ENCODE measurements at regions not wholly inside any gene's neighbourhood (a gene's known extent, or its start where the extent isn't known, plus 50 kb on each side); places are given as distances from the start of the nearest gene placed in this dataset.

- H2AFZ ChIP-seq = 0 out of 2 replicates have a peak overlapping the region, but pooled peaks have one; percentile 19
- H3F3A ChIP-seq (ENCODE audit: insufficient read depth) = no peaks in the 10 kb centered on the region
- H3K4me3 ChIP-seq = no peak overlapping the region
- no peaks in the 10 kb centered on the region for H3K9me3 ChIP-seq (ENCODE audit: low read depth)
- H3K9me2 ChIP-seq (ENCODE audit: insufficient read depth) = no peaks in the 10 kb centered on the region
- no peaks in the 10 kb centered on the region for H3K79me2 ChIP-seq (ENCODE audit: insufficient read depth)
- H3K4me2 ChIP-seq (ENCODE audit: unreplicated experiment) = no peak overlapping the region
- DNase-seq = no peak
- H3K4me1 ChIP-seq (ENCODE audit: insufficient read depth) = no peaks in the 10 kb centered on the region
- no peaks in the 10 kb centered on the region for H3K36me3 ChIP-seq (ENCODE audit: low read depth)
- no peaks in the 10 kb centered on the region for H4K20me1 ChIP-seq (ENCODE audit: insufficient read depth)
- no peak overlapping the region for H3K27ac ChIP-seq
- WGBS, 2 experiments (ENCODE audit: low coverage in 1 of 2, low lambda C conversion rate in 2 of 2, missing lambda C conversion rate in 2 of 2) = 47 to 53% methylated on average over 4 of the region's 4 CpGs
- no peaks in the 10 kb centered on the region for H3K27me3 ChIP-seq (replicated peaks; ENCODE audit: insufficient read depth)
- TF ChIP-seq EZH2phosphoT487 (IDR thresholded peaks at IDR 0.05; ENCODE audit: insufficient read depth, low read depth) (no peak), EZH2 (IDR thresholded peaks at IDR 0.05; ENCODE audit: insufficient read depth, poor library complexity, severe bottlenecking) (no peak)
- in situ Hi-C loops (cut with MboI) = no loop called here
- H3K9ac ChIP-seq = no peak overlapping the region
Measured at GRCh38 chr6:14974792-14975470, 270.9 kb upstream of the JARID2 start.

DNA sequence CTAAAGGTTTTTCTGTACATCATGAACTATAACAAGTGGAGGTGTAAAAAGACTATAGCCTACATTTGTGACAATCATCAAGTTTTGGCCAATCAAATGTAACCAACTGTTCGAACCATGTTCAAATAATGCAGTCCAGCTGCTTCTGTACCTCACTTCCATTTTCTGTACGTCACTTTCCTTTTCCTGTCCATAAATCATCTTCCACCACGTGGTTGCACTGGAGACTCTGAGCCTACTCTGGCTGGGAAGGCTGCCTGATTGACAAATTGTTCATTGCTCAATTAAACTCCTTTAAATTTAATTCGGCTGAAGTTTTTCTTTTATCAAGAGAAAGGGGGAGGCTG is 270.4 kb upstream of the JARID2 start:
- in situ Hi-C loops (cut with MboI) = no loop called here
- no peak for DNase-seq

DNA sequence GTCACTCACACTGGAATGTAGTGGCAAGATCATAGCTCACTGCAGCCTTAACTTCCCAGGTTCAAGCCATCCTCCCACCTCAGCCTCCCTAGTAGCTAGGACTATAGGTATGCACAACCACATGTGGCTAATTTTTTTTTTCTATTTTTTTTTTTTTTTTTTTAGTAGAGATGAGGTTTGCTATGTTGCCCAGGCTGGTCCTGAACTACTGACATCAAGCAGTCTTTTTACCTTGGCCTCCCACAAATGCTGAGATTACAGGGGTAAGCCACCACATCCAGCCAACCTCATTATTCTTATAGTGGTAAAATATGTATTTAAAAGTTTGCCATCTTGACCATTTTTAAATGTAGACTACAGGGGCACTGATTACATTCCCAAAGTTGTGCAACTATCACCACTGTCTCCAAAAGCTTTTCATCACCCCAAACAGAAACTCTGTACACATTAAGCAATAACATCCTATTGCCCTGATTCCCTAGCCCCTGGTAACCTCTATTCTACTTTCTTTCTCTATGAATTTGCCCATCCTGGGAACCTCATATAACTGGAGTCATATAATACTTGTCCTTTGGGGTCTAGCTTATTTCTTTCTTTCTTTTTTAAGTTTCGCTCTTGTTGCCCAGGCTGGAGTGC is 268.0 kb upstream of the JARID2 start:
- in situ Hi-C loops (cut with MboI) = no loop called here
- no peaks in the 10 kb centered on the region for H4K20me1 ChIP-seq (ENCODE audit: insufficient read depth)
- H3K27ac ChIP-seq = no peak overlapping the region
- no peaks in the 10 kb centered on the region for H3K9me2 ChIP-seq (ENCODE audit: insufficient read depth)
- H3K4me2 ChIP-seq (ENCODE audit: unreplicated experiment) = no peak overlapping the region
- no peaks in the 10 kb centered on the region for H3F3A ChIP-seq (ENCODE audit: insufficient read depth)
- H3K4me1 ChIP-seq (ENCODE audit: insufficient read depth) = no peaks in the 10 kb centered on the region
- DNase-seq = no peak
- H3K4me3 ChIP-seq = no peak overlapping the region
- TF ChIP-seq EZH2phosphoT487 (IDR thresholded peaks at IDR 0.05; ENCODE audit: insufficient read depth, low read depth) = no peak
- TF ChIP-seq EZH2 (IDR thresholded peaks at IDR 0.05; ENCODE audit: insufficient read depth, poor library complexity, severe bottlenecking) = no peak
- H2AFZ ChIP-seq = no peak overlapping the region
- no peaks in the 10 kb centered on the region for H3K79me2 ChIP-seq (ENCODE audit: insufficient read depth)
- no peak overlapping the region for H3K9ac ChIP-seq
- no peaks in the 10 kb centered on the region for H3K9me3 ChIP-seq (ENCODE audit: low read depth)
- no peaks in the 10 kb centered on the region for H3K27me3 ChIP-seq (replicated peaks; ENCODE audit: insufficient read depth)
- no peaks in the 10 kb centered on the region for H3K36me3 ChIP-seq (ENCODE audit: low read depth)
- 97 to 100% methylated on average over 1 of the region's 1 CpG for WGBS, 2 experiments (ENCODE audit: low coverage in 1 of 2, low lambda C conversion rate in 2 of 2, missing lambda C conversion rate in 2 of 2)

More for the DNA sequence above, 270.4 kb upstream of the JARID2 start:
- H3K9me2 ChIP-seq (ENCODE audit: insufficient read depth) = no peaks in the 10 kb centered on the region
- no peak overlapping the region for H3K27ac ChIP-seq
- no peaks in the 10 kb centered on the region for H3K36me3 ChIP-seq (ENCODE audit: low read depth)
- no peaks in the 10 kb centered on the region for H3F3A ChIP-seq (ENCODE audit: insufficient read depth)
- no peaks in the 10 kb centered on the region for H3K9me3 ChIP-seq (ENCODE audit: low read depth)
- no peaks in the 10 kb centered on the region for H3K79me2 ChIP-seq (ENCODE audit: insufficient read depth)
- H2AFZ ChIP-seq = 0 out of 2 replicates have a peak overlapping the region, but pooled peaks have one; percentile 19
- no peaks in the 10 kb centered on the region for H3K27me3 ChIP-seq (replicated peaks; ENCODE audit: insufficient read depth)
- no peak overlapping the region for H3K4me3 ChIP-seq
- no peak overlapping the region for H3K4me2 ChIP-seq (ENCODE audit: unreplicated experiment)
- WGBS, 2 experiments (ENCODE audit: low coverage in 1 of 2, low lambda C conversion rate in 2 of 2, missing lambda C conversion rate in 2 of 2) = 14 to 21% methylated on average over 4 of the region's 4 CpGs
- TF ChIP-seq EZH2 (IDR thresholded peaks at IDR 0.05; ENCODE audit: insufficient read depth, poor library complexity, severe bottlenecking) = no peak
- no peak for TF ChIP-seq EZH2phosphoT487 (IDR thresholded peaks at IDR 0.05; ENCODE audit: insufficient read depth, low read depth)
- no peaks in the 10 kb centered on the region for H4K20me1 ChIP-seq (ENCODE audit: insufficient read depth)
- no peaks in the 10 kb centered on the region for H3K4me1 ChIP-seq (ENCODE audit: insufficient read depth)
- H3K9ac ChIP-seq = no peak overlapping the region

GRCh38 chr6:14981960-14982359 is 263.9 kb upstream of the JARID2 start:
- H4K20me1 ChIP-seq (ENCODE audit: insufficient read depth) = no peaks in the 10 kb centered on the region
- in situ Hi-C loops (cut with MboI) = no loop called here
- 65 to 68% methylated on average over 8 of the region's 8 CpGs for WGBS, 2 experiments (ENCODE audit: low coverage in 1 of 2, low lambda C conversion rate in 2 of 2, missing lambda C conversion rate in 2 of 2)
- H3K36me3 ChIP-seq (ENCODE audit: low read depth) = no peaks in the 10 kb centered on the region
- no peaks in the 10 kb centered on the region for H3K27me3 ChIP-seq (replicated peaks; ENCODE audit: insufficient read depth)
- H3K9me3 ChIP-seq (ENCODE audit: low read depth) = no peaks in the 10 kb centered on the region
- no peak overlapping the region for H3K4me3 ChIP-seq
- H3K9ac ChIP-seq = no peak overlapping the region
- H3F3A ChIP-seq (ENCODE audit: insufficient read depth) = no peaks in the 10 kb centered on the region
- H3K9me2 ChIP-seq (ENCODE audit: insufficient read depth) = no peaks in the 10 kb centered on the region
- no peaks in the 10 kb centered on the region for H3K79me2 ChIP-seq (ENCODE audit: insufficient read depth)
- TF ChIP-seq EZH2phosphoT487 (IDR thresholded peaks at IDR 0.05; ENCODE audit: insufficient read depth, low read depth) (no peak), EZH2 (IDR thresholded peaks at IDR 0.05; ENCODE audit: insufficient read depth, poor library complexity, severe bottlenecking) (no peak)
- no peak overlapping the region for H2AFZ ChIP-seq
- no peak for DNase-seq
- no peak overlapping the region for H3K27ac ChIP-seq
- H3K4me1 ChIP-seq (ENCODE audit: insufficient read depth) = peaks cover 12% of the 10 kb centered on the region; the same call in 1 of the 2 replicates
- no peak overlapping the region for H3K4me2 ChIP-seq (ENCODE audit: unreplicated experiment)

Measured in GM23248 (cell line).